A549 (cell line): ENCODE measurements at regions not wholly inside any gene's neighbourhood (a gene's known extent, or its start where the extent isn't known, plus 50 kb on each side); places are given as distances from the start of the nearest gene placed in this dataset.

Source experiments
- ATAC-seq, 2 experiments: fragments of 200-7000 bp in 1 of 2; fragments of >200 bp in 1 of 2; cut with Nextera tagmentation in 1 of 2; cut with Tn5 transposase in 1 of 2; 3 replicates each; pipeline versions ENCODE4 v1.8.0 to v1.9.1; 2018 to 2020; ENCODE audit warnings: mild to moderate bottlenecking in 1 of 2, moderate library complexity in 1 of 2
- CTCF ChIA-PET: fragments of 300-600 bp; sonication (Branson Sonifier 250); formaldehyde crosslinking; extraction: SDS; loops from one replicate; lab custom pipeline; 2021; ENCODE audit warnings: antibody characterized with exemption, inconsistent platforms; lab: Yijun Ruan, JAX
- POLR2A ChIA-PET: fragments of 350-600 bp; formaldehyde crosslinking; extraction: SDS; loops from one replicate; lab custom pipeline; 2021; ENCODE audit warnings: antibody characterized with exemption, inconsistent platforms; lab: Yijun Ruan, JAX
- DNase-seq, 2 experiments: peaks; one replicate each; pipeline versions ENCODE4 v3.0.0 to v3.0.0-alpha.2; 2011 to 2016; ENCODE audit warnings: low read depth in 1 of 2, low spot score in 1 of 2
- FAIRE-seq: peaks from 2 replicates; lab custom pipeline; 2011; peaks lifted over from hg19 to GRCh38; lab: Jason Lieb, UNC
- H3K27ac ChIP-seq, 2 experiments: fragments of >200 bp; sonication (Bioruptor Twin); formaldehyde crosslinking; 3 replicates each; pipeline ENCODE4 v1.5.1; 2016 to 2017
- H3K4me1 ChIP-seq: fragments of >200 bp; sonication (Bioruptor Twin); formaldehyde crosslinking; 3 replicates; pipeline ENCODE4 v1.6.1; 2016
- H3K4me2 ChIP-seq: fragments of >200 bp; sonication (Bioruptor Twin); formaldehyde crosslinking; 3 replicates; pipeline ENCODE4 v1.6.1; 2016
- H3K4me3 ChIP-seq: fragments of >200 bp; sonication (Bioruptor Twin); formaldehyde crosslinking; 3 replicates; pipeline ENCODE4 v1.5.1; 2016
- H3K9me3 ChIP-seq: fragments of >200 bp; sonication (Bioruptor Twin); formaldehyde crosslinking; 3 replicates; pipeline ENCODE4 v1.6.1; 2016
- CBX8 ChIP-seq: fragments of 200-600 bp; sonication (generic); IDR thresholded peaks from 2 replicates; pipeline ENCODE4 v1.6.1; 2016
- CEBPB ChIP-seq, 2 experiments: fragments of >200 bp in 1 of 2; sonication (Bioruptor Twin) in 1 of 2; formaldehyde crosslinking in 1 of 2; IDR thresholded peaks; 2 replicates each; pipeline ENCODE4 v1.6.1; 2012 to 2016
- EHF ChIP-seq: fragments of 250-450 bp; sonication (Bioruptor Pico); IDR thresholded peaks from 2 replicates; pipeline ENCODE4 v1.5.0; 2020; ENCODE audit warnings: mild to moderate bottlenecking
- EHMT2 ChIP-seq: fragments of 200-600 bp; sonication (generic); IDR thresholded peaks from 2 replicates; pipeline ENCODE4 v1.6.1; 2016; ENCODE audit warnings: antibody characterized with exemption, low read depth, mild to moderate bottlenecking, moderate library complexity
- FOSB ChIP-seq: fragments of 250-450 bp; sonication (Bioruptor Pico); IDR thresholded peaks from 2 replicates; pipeline ENCODE4 v1.5.0; 2020; ENCODE audit warnings: mild to moderate bottlenecking, moderate library complexity
- FOSL2 ChIP-seq, 2 experiments: fragments of 450-650 bp in 1 of 2; fragments of >200 bp in 1 of 2; sonication (Bioruptor Twin) in 1 of 2; formaldehyde crosslinking; IDR thresholded peaks; 2 replicates each; pipeline versions ENCODE4 v1.5.0 to v1.6.1; 2016 to 2020; ENCODE audit warnings: mild to moderate bottlenecking in 1 of 2, moderate library complexity in 1 of 2
- FOXS1 ChIP-seq: fragments of 250-450 bp; sonication (Bioruptor Pico); IDR thresholded peaks from 2 replicates; pipeline ENCODE4 v1.5.0; 2020; ENCODE audit warnings: mild to moderate bottlenecking, moderate library complexity
- HEYL ChIP-seq: fragments of 250-450 bp; sonication (Bioruptor Pico); IDR thresholded peaks from 2 replicates; pipeline ENCODE4 v1.8.0; 2021; ENCODE audit warnings: mild to moderate bottlenecking, moderate library complexity
- HOXB13 ChIP-seq: fragments of 250-450 bp; sonication (Bioruptor Pico); IDR thresholded peaks from 2 replicates; pipeline ENCODE4 v1.5.0; 2020; ENCODE audit warnings: low read depth, mild to moderate bottlenecking, moderate library complexity
- JUNB ChIP-seq: fragments of >200 bp; sonication (Bioruptor Twin); formaldehyde crosslinking; IDR thresholded peaks from 2 replicates; pipeline ENCODE4 v1.6.1; 2016
- KDM5A ChIP-seq: fragments of 200-600 bp; sonication (generic); IDR thresholded peaks from 2 replicates; pipeline ENCODE4 v1.6.1; 2016; ENCODE audit warnings: antibody characterized with exemption, mild to moderate bottlenecking
- MYC ChIP-seq: IDR thresholded peaks from 2 replicates; pipeline ENCODE4 v1.6.1; 2012; ENCODE audit warnings: mild to moderate bottlenecking, inconsistent platforms, low read length, improper control_type of control experiment, borderline replicate concordance
- POLR2A ChIP-seq: IDR thresholded peaks from 2 replicates; pipeline ENCODE4 v1.6.1; 2012; ENCODE audit warnings: mild to moderate bottlenecking, low read length
- RARB ChIP-seq: fragments of 250-450 bp; sonication (Bioruptor Pico); IDR thresholded peaks from 2 replicates; pipeline ENCODE4 v1.8.0; 2021; ENCODE audit warnings: mild to moderate bottlenecking, moderate library complexity
- RCOR1 ChIP-seq: fragments of 150-350 bp; IDR thresholded peaks from 2 replicates; pipeline ENCODE4 v1.6.1; 2014; ENCODE audit warnings: antibody characterized with exemption, low read length, low read depth
- SREBF2 ChIP-seq: fragments of 450-650 bp; IDR thresholded peaks from 2 replicates; pipeline ENCODE4 v1.6.1; 2014; ENCODE audit warnings: mild to moderate bottlenecking, moderate library complexity
- TP53 ChIP-seq: fragments of 250-450 bp; sonication (Bioruptor Pico); IDR thresholded peaks from 2 replicates; pipeline ENCODE4 v1.5.0; 2021; ENCODE audit warnings: mild to moderate bottlenecking, moderate library complexity
- ZNF302 ChIP-seq: fragments of 250-450 bp; sonication (Bioruptor Pico); IDR thresholded peaks from 2 replicates; pipeline ENCODE4 v1.9.0; 2021; ENCODE audit warnings: inconsistent platforms, mild to moderate bottlenecking, moderate library complexity
- ZSCAN20 ChIP-seq: fragments of 250-450 bp; sonication (Bioruptor Pico); IDR thresholded peaks from 2 replicates; pipeline ENCODE4 v1.8.0; 2022; ENCODE audit warnings: mild to moderate bottlenecking, moderate library complexity
- WGBS: methylation state at CpG from one replicate; pipeline ENCODE4 v1.1.6; 2017; ENCODE audit errors: missing lambda C conversion rate; 5-methylcytosine and 5-hydroxymethylcytosine counted together
- TF ChIP-seq, protein P1 (sequence below): fragments of 450-650 bp; IDR thresholded peaks from 2 replicates; pipeline ENCODE4 v1.6.1; 2014; ENCODE audit warnings: antibody characterized with exemption
- TF ChIP-seq, protein P2 (sequence below): fragments of 200-600 bp; sonication (generic); IDR thresholded peaks from 2 replicates; pipeline ENCODE4 v1.6.1; 2016; ENCODE audit warnings: antibody characterized with exemption, mild to moderate bottlenecking, moderate library complexity
- TF ChIP-seq, protein P3 (sequence below): fragments of 150-350 bp; IDR thresholded peaks from 2 replicates; pipeline ENCODE4 v1.6.1; 2014; ENCODE audit warnings: low read depth, mild to moderate bottlenecking, low read length
- TF ChIP-seq, protein P4 (sequence below): fragments of 250-450 bp; sonication (Bioruptor Pico); IDR thresholded peaks from 2 replicates; pipeline ENCODE4 v1.5.0; 2020; ENCODE audit warnings: low read depth, mild to moderate bottlenecking, moderate library complexity
- TF ChIP-seq, protein P5 (sequence below): fragments of >200 bp; sonication (Bioruptor Twin); formaldehyde crosslinking; IDR thresholded peaks from 3 replicates; pipeline ENCODE4 v1.5.1; 2016
- TF ChIP-seq, protein P6 (sequence below): IDR thresholded peaks from 2 replicates; pipeline ENCODE4 v1.6.1; 2012
- TF ChIP-seq, protein P7 (sequence below): fragments of >200 bp; sonication (Bioruptor Twin); formaldehyde crosslinking; IDR thresholded peaks from 2 replicates; pipeline ENCODE4 v1.6.1; 2016
- TF ChIP-seq, protein P8 (sequence below): fragments of >200 bp; sonication (Bioruptor Twin); formaldehyde crosslinking; IDR thresholded peaks from 3 replicates; pipeline ENCODE4 v1.6.1; 2016

DNA sequence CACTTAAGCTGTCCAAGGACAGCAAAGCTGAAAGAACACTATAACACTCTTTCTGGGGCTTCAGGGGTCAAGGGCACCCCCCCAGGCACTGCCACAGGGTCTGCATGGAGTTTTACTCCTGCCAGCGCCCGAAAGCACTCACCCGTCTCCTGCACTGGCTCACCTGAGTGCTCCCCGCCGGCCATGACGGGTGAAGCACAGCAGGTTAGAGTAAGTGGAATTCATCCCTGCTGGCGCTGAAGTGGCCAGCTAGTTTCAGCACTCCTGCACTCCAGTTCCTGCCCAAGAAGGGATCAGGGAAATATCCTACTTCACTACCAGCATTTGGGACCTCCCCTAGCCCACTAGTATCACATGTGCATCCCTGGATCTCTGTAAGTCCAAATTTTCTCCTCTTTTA, 516.0 kb downstream of the ZNF608 start:
- TF ChIP-seq, protein P1, sequence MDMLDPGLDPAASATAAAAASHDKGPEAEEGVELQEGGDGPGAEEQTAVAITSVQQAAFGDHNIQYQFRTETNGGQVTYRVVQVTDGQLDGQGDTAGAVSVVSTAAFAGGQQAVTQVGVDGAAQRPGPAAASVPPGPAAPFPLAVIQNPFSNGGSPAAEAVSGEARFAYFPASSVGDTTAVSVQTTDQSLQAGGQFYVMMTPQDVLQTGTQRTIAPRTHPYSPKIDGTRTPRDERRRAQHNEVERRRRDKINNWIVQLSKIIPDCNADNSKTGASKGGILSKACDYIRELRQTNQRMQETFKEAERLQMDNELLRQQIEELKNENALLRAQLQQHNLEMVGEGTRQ: no peak
- TF ChIP-seq FOSB: no peak
- TF ChIP-seq, protein P2, sequence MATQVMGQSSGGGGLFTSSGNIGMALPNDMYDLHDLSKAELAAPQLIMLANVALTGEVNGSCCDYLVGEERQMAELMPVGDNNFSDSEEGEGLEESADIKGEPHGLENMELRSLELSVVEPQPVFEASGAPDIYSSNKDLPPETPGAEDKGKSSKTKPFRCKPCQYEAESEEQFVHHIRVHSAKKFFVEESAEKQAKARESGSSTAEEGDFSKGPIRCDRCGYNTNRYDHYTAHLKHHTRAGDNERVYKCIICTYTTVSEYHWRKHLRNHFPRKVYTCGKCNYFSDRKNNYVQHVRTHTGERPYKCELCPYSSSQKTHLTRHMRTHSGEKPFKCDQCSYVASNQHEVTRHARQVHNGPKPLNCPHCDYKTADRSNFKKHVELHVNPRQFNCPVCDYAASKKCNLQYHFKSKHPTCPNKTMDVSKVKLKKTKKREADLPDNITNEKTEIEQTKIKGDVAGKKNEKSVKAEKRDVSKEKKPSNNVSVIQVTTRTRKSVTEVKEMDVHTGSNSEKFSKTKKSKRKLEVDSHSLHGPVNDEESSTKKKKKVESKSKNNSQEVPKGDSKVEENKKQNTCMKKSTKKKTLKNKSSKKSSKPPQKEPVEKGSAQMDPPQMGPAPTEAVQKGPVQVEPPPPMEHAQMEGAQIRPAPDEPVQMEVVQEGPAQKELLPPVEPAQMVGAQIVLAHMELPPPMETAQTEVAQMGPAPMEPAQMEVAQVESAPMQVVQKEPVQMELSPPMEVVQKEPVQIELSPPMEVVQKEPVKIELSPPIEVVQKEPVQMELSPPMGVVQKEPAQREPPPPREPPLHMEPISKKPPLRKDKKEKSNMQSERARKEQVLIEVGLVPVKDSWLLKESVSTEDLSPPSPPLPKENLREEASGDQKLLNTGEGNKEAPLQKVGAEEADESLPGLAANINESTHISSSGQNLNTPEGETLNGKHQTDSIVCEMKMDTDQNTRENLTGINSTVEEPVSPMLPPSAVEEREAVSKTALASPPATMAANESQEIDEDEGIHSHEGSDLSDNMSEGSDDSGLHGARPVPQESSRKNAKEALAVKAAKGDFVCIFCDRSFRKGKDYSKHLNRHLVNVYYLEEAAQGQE: no peak
- no peak for TF ChIP-seq POLR2A
- TF ChIP-seq SREBF2: no peak
- TF ChIP-seq, protein P3, sequence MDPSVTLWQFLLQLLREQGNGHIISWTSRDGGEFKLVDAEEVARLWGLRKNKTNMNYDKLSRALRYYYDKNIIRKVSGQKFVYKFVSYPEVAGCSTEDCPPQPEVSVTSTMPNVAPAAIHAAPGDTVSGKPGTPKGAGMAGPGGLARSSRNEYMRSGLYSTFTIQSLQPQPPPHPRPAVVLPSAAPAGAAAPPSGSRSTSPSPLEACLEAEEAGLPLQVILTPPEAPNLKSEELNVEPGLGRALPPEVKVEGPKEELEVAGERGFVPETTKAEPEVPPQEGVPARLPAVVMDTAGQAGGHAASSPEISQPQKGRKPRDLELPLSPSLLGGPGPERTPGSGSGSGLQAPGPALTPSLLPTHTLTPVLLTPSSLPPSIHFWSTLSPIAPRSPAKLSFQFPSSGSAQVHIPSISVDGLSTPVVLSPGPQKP: no peak
- TF ChIP-seq, protein P4, sequence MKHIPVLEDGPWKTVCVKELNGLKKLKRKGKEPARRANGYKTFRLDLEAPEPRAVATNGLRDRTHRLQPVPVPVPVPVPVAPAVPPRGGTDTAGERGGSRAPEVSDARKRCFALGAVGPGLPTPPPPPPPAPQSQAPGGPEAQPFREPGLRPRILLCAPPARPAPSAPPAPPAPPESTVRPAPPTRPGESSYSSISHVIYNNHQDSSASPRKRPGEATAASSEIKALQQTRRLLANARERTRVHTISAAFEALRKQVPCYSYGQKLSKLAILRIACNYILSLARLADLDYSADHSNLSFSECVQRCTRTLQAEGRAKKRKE (CRISPR knock-in tag): no peak
- TF ChIP-seq CEBPB (IDR thresholded peaks at IDR 0.05): no peak
- TF ChIP-seq TP53 (CRISPR knock-in tag): no peak
- TF ChIP-seq EHF (CRISPR knock-in tag): no peak
- TF ChIP-seq FOXS1 (CRISPR knock-in tag): no peak
- TF ChIP-seq RCOR1: no peak

DNA sequence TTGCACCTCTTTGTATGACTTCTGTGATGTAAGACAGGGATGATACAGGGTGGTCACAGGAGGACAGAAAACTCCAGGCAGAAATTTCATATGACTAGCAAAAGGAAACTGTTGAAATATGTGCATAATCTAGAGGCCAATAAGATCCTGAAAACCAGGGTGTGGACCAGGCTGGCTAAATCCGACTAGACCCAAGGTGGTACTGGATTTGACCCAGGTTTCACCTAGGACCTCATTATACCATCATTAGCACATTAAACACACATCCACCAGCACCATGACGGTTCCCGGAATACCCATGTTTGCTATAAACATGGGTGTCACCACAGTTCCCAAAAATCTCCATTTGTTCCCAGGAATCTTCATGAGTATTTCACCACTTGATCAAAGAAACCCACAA, 517.1 kb downstream of the ZNF608 start:
- CTCF ChIA-PET: no interaction called here
- ATAC-seq (no peak), FAIRE-seq (no peak)
- TF ChIP-seq CBX8 (no peak), HOXB13 (no peak), EHF (CRISPR knock-in tag) (no peak), KDM5A (no peak), POLR2A (no peak), EHMT2 (no peak), MYC (no peak), JUNB (no peak), RARB (no peak), SREBF2 (no peak), ZSCAN20 (no peak), ZNF302 (CRISPR knock-in tag) (no peak), FOSL2 (IDR thresholded peaks at IDR 0.05) (no peak), FOSL2 (CRISPR knock-in tag; IDR thresholded peaks at IDR 0.05) (no peak), HEYL (CRISPR knock-in tag) (no peak)
- TF ChIP-seq, protein P5, sequence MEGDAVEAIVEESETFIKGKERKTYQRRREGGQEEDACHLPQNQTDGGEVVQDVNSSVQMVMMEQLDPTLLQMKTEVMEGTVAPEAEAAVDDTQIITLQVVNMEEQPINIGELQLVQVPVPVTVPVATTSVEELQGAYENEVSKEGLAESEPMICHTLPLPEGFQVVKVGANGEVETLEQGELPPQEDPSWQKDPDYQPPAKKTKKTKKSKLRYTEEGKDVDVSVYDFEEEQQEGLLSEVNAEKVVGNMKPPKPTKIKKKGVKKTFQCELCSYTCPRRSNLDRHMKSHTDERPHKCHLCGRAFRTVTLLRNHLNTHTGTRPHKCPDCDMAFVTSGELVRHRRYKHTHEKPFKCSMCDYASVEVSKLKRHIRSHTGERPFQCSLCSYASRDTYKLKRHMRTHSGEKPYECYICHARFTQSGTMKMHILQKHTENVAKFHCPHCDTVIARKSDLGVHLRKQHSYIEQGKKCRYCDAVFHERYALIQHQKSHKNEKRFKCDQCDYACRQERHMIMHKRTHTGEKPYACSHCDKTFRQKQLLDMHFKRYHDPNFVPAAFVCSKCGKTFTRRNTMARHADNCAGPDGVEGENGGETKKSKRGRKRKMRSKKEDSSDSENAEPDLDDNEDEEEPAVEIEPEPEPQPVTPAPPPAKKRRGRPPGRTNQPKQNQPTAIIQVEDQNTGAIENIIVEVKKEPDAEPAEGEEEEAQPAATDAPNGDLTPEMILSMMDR: no peak
- TF ChIP-seq, protein P6, sequence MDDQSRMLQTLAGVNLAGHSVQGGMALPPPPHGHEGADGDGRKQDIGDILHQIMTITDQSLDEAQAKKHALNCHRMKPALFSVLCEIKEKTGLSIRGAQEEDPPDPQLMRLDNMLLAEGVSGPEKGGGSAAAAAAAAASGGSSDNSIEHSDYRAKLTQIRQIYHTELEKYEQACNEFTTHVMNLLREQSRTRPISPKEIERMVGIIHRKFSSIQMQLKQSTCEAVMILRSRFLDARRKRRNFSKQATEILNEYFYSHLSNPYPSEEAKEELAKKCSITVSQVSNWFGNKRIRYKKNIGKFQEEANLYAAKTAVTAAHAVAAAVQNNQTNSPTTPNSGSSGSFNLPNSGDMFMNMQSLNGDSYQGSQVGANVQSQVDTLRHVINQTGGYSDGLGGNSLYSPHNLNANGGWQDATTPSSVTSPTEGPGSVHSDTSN: no peak
- TF ChIP-seq, protein P7, sequence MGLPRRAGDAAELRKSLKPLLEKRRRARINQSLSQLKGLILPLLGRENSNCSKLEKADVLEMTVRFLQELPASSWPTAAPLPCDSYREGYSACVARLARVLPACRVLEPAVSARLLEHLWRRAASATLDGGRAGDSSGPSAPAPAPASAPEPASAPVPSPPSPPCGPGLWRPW: no peak
- TF ChIP-seq, protein P1: no peak
- TF ChIP-seq, protein P8, sequence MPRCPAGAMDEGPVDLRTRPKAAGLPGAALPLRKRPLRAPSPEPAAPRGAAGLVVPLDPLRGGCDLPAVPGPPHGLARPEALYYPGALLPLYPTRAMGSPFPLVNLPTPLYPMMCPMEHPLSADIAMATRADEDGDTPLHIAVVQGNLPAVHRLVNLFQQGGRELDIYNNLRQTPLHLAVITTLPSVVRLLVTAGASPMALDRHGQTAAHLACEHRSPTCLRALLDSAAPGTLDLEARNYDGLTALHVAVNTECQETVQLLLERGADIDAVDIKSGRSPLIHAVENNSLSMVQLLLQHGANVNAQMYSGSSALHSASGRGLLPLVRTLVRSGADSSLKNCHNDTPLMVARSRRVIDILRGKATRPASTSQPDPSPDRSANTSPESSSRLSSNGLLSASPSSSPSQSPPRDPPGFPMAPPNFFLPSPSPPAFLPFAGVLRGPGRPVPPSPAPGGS: no peak

More for the DNA sequence above, 516.0 kb downstream of the ZNF608 start:
- Histone ChIP-seq H3K4me1 (no peaks in the 10 kb centered on the region), H3K4me3 (no peak overlapping the region), H3K9me3 (no peaks in the 10 kb centered on the region), H3K27ac (no peak overlapping the region), H3K4me2 (no peak overlapping the region)
- ATAC-seq: no peak
- POLR2A ChIA-PET: no interaction called here
- 80% methylated on average over 7 of the region's 7 CpGs for WGBS
- CTCF ChIA-PET: no interaction called here
- DNase-seq: no peak
- no peak for FAIRE-seq

More for the DNA sequence above, 517.1 kb downstream of the ZNF608 start:
- H3K4me3 ChIP-seq: no peak overlapping the region
- no peak overlapping the region for H3K4me2 ChIP-seq
- no peaks in the 10 kb centered on the region for H3K9me3 ChIP-seq
- no peak overlapping the region for H3K27ac ChIP-seq
- 61% methylated on average over 3 of the region's 3 CpGs for WGBS
- POLR2A ChIA-PET: no interaction called here
- no peak for DNase-seq
- H3K4me1 ChIP-seq: no peaks in the 10 kb centered on the region
